ENCODE measurements at regions not wholly inside any gene's neighbourhood (a gene's known extent, or its start where the extent isn't known, plus 50 kb on each side); places are given as distances from the start of the nearest gene placed in this dataset.

DNA sequence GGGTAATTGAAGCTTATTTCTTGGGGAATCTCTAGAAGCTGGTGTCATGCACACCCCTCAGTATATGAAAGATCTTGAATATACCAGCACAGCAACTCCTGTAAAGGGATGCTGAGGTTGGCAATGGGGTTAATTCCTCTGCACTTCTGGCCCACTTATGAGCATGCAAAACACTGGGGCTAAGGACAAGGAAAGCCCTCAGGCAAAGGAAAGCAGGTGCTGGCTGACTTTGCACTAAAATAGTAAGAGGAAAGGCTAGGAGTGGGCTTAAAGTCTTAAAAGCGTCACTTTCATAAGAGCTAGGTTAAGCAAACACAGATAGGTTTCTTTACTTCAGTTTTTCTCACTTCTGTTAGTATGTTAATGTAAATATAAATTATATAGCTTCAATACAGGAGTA, 572.6 kb upstream of the LUZP2 start:
- TF ChIP-seq, protein P1, sequence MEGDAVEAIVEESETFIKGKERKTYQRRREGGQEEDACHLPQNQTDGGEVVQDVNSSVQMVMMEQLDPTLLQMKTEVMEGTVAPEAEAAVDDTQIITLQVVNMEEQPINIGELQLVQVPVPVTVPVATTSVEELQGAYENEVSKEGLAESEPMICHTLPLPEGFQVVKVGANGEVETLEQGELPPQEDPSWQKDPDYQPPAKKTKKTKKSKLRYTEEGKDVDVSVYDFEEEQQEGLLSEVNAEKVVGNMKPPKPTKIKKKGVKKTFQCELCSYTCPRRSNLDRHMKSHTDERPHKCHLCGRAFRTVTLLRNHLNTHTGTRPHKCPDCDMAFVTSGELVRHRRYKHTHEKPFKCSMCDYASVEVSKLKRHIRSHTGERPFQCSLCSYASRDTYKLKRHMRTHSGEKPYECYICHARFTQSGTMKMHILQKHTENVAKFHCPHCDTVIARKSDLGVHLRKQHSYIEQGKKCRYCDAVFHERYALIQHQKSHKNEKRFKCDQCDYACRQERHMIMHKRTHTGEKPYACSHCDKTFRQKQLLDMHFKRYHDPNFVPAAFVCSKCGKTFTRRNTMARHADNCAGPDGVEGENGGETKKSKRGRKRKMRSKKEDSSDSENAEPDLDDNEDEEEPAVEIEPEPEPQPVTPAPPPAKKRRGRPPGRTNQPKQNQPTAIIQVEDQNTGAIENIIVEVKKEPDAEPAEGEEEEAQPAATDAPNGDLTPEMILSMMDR (IDR thresholded peaks at IDR 0.05): no peak
- TF ChIP-seq ZFX (IDR thresholded peaks at IDR 0.05; ENCODE audit: borderline replicate concordance): no peak
